A549 (cell line): ENCODE measurements at regions not wholly inside any gene's neighbourhood (a gene's known extent, or its start where the extent isn't known, plus 50 kb on each side); places are given as distances from the start of the nearest gene placed in this dataset.

Experiments used
- CBX8 ChIP-seq: fragments of 200-600 bp; sonication (generic); IDR thresholded peaks from 2 replicates; pipeline ENCODE4 v1.6.1; 2016
- CTCF ChIP-seq: fragments of >200 bp; sonication (Bioruptor Twin); formaldehyde crosslinking; IDR thresholded peaks from 3 replicates; pipeline ENCODE4 v1.5.1; 2016
- E2F6 ChIP-seq: IDR thresholded peaks from 2 replicates; pipeline ENCODE4 v1.6.1; 2012; ENCODE audit warnings: low read depth, borderline replicate concordance
- EP300 ChIP-seq, 2 experiments: fragments of >200 bp; sonication (Bioruptor Twin); formaldehyde crosslinking; IDR thresholded peaks; 2 replicates in 1 of 2; 3 replicates in 1 of 2; pipeline ENCODE4 v1.6.1; 2016 to 2017
- HDAC2 ChIP-seq: fragments of 200-600 bp; sonication (generic); IDR thresholded peaks from 2 replicates; pipeline ENCODE4 v1.6.1; 2016
- HOXB13 ChIP-seq: fragments of 250-450 bp; sonication (Bioruptor Pico); IDR thresholded peaks from 2 replicates; pipeline ENCODE4 v1.5.0; 2020; ENCODE audit warnings: low read depth, mild to moderate bottlenecking, moderate library complexity
- MAFK ChIP-seq: fragments of 450-650 bp; IDR thresholded peaks from 2 replicates; pipeline ENCODE4 v1.6.1; 2014; ENCODE audit not compliant: partially characterized antibody
- MAX ChIP-seq: IDR thresholded peaks from 2 replicates; pipeline ENCODE4 v1.6.1; 2012
- NPAS2 ChIP-seq: fragments of 250-450 bp; sonication (Bioruptor Pico); IDR thresholded peaks from 2 replicates; pipeline ENCODE4 v1.8.0; 2022; ENCODE audit warnings: mild to moderate bottlenecking, moderate library complexity, borderline replicate concordance
- POLR2A ChIP-seq: IDR thresholded peaks from 2 replicates; pipeline ENCODE4 v1.6.1; 2012; ENCODE audit warnings: mild to moderate bottlenecking, low read length
- RAD21 ChIP-seq, 2 experiments: fragments of >200 bp in 1 of 2; sonication (Bioruptor Twin) in 1 of 2; formaldehyde crosslinking in 1 of 2; IDR thresholded peaks in 1 of 2; conservative IDR thresholded peaks in 1 of 2; 2 replicates in 1 of 2; 3 replicates in 1 of 2; pipeline ENCODE4 v1.6.1; 2012 to 2018; ENCODE audit warnings: inconsistent platforms in 1 of 2
- RFX5 ChIP-seq: fragments of 450-650 bp; IDR thresholded peaks from 2 replicates; pipeline ENCODE4 v1.7.1; 2014; ENCODE audit warnings: antibody characterized with exemption, mild to moderate bottlenecking, moderate library complexity
- USF2 ChIP-seq: fragments of 450-650 bp; IDR thresholded peaks from 2 replicates; pipeline ENCODE4 v1.6.1; 2014; ENCODE audit warnings: antibody characterized with exemption

GRCh38 chr13:75136151-75136550, 345.8 kb downstream of the TBC1D4 start:
- TF ChIP-seq HDAC2, result no peak
- TF ChIP-seq RAD21 (conservative IDR thresholded peaks at IDR 0.05 in 1 of 2, IDR thresholded peaks at IDR 0.05 in 1 of 2), result no peak
- TF ChIP-seq HOXB13 (CRISPR knock-in tag), result no peak
- TF ChIP-seq CTCF, result no peak
- TF ChIP-seq USF2, result no peak
- no peak for TF ChIP-seq POLR2A
- TF ChIP-seq RFX5, result no peak
- no peak for TF ChIP-seq NPAS2 (CRISPR knock-in tag)
- TF ChIP-seq MAFK, result no peak
- no peak for TF ChIP-seq CBX8
- TF ChIP-seq E2F6, result no peak
- no peak for TF ChIP-seq MAX
- TF ChIP-seq EP300 (IDR thresholded peaks at IDR 0.05), result no peak
